PC-9 (cell line): ENCODE measurements at regions not wholly inside any gene's neighbourhood (a gene's known extent, or its start where the extent isn't known, plus 50 kb on each side); places are given as distances from the start of the nearest gene placed in this dataset.

ENCODE experiments used
- EZH2 ChIP-seq: fragments of 200-600 bp; sonication (generic); IDR thresholded peaks from 2 replicates; pipeline ENCODE4 v1.8.0; 2017; ENCODE audit warnings: antibody characterized with exemption, low read depth
- TF ChIP-seq, protein P1 (sequence below): fragments of 200-600 bp; sonication (generic); conservative IDR thresholded peaks from 2 replicates; pipeline ENCODE4 v1.6.1; 2017; ENCODE audit warnings: mixed run types, antibody characterized with exemption, mild to moderate bottlenecking, moderate library complexity

DNA sequence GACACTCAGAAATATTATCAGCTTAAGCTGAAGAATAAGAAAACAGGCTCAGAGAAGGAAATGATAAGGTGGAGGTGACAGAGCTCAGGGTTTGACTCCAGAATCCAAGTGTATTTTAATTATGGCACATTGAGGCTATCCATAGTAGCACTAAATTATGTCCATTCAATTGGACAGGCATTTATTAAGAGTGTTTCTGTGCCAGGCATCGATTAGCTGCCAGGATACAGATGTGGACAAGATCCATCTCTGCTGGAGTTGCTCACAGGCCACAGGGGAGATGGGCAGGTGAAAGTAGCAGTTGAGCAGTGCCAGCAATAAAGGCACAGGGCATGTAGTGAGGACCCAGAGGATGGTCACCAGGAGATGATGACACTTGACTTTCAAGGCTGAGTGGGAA is 592.5 kb downstream of the INSC start:
- TF ChIP-seq, protein P1, sequence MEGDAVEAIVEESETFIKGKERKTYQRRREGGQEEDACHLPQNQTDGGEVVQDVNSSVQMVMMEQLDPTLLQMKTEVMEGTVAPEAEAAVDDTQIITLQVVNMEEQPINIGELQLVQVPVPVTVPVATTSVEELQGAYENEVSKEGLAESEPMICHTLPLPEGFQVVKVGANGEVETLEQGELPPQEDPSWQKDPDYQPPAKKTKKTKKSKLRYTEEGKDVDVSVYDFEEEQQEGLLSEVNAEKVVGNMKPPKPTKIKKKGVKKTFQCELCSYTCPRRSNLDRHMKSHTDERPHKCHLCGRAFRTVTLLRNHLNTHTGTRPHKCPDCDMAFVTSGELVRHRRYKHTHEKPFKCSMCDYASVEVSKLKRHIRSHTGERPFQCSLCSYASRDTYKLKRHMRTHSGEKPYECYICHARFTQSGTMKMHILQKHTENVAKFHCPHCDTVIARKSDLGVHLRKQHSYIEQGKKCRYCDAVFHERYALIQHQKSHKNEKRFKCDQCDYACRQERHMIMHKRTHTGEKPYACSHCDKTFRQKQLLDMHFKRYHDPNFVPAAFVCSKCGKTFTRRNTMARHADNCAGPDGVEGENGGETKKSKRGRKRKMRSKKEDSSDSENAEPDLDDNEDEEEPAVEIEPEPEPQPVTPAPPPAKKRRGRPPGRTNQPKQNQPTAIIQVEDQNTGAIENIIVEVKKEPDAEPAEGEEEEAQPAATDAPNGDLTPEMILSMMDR, result no peak
- TF ChIP-seq EZH2, result no peak
